GM12865 (cell line): ENCODE measurements at regions not wholly inside any gene's neighbourhood (a gene's known extent, or its start where the extent isn't known, plus 50 kb on each side); places are given as distances from the start of the nearest gene placed in this dataset.

Experiments used
- DNase-seq: peaks from one replicate; pipeline ENCODE4 v3.0.0; 2010; ENCODE audit warnings: low read depth
- H3K4me3 ChIP-seq: 2 replicates; pipeline ENCODE4 v1.5.1; 2011; ENCODE audit warnings: mild to moderate bottlenecking, low read depth, low read length, control low read depth
- CTCF ChIP-seq: IDR thresholded peaks from 2 replicates; pipeline ENCODE4 v1.5.1; 2011; ENCODE audit warnings: low read length, control low read depth, low read depth, inconsistent platforms; ENCODE audit not compliant: insufficient read depth; ENCODE audit errors: missing control alignments

GRCh38 chr14:34220921-34221320 lies 241.1 kb downstream of the SPTSSA start:
- H3K4me3 ChIP-seq, result no peak overlapping the region
- DNase-seq, result peak; percentile 20
- no peak for TF ChIP-seq CTCF

- H3K4me3 ChIP-seq, result no peak overlapping the region
- TF ChIP-seq CTCF, result no peak
- no peak for DNase-seq
These were observed 241.7 kb downstream of the SPTSSA start for GRCh38 chr14:34220378-34220706.

- no peak for TF ChIP-seq CTCF
- no peak overlapping the region for H3K4me3 ChIP-seq
- DNase-seq, result no peak
These were observed 242.2 kb downstream of the SPTSSA start for GRCh38 chr14:34219661-34220377.

- DNase-seq, result no peak
- H3K4me3 ChIP-seq, result no peak overlapping the region
- no peak for TF ChIP-seq CTCF
These were observed 243.2 kb downstream of the SPTSSA start for GRCh38 chr14:34218881-34219280.

- TF ChIP-seq CTCF, result no peak
- no peak overlapping the region for H3K4me3 ChIP-seq
- no peak for DNase-seq
These were observed 247.1 kb downstream of the SPTSSA start for GRCh38 chr14:34214961-34215360.

GRCh38 chr14:34213332-34213731 lies 248.7 kb downstream of the SPTSSA start:
- no peak for DNase-seq
- TF ChIP-seq CTCF, result no peak
- H3K4me3 ChIP-seq, result no peak overlapping the region

- H3K4me3 ChIP-seq, result no peak overlapping the region
- TF ChIP-seq CTCF, result no peak
- no peak for DNase-seq
These were observed 249.7 kb downstream of the SPTSSA start for GRCh38 chr14:34212172-34212929.
